A673 (cell line): ENCODE measurements at regions not wholly inside any gene's neighbourhood (a gene's known extent, or its start where the extent isn't known, plus 50 kb on each side); places are given as distances from the start of the nearest gene placed in this dataset.

Experiments
- BruUV-seq: library from RNA; stranded (reverse); fragments of 400-500 nt; replicated peaks from 2 replicates; lab custom pipeline; 2021; lab: Mats Ljungman, UMichigan
- CTCF ChIA-PET: fragments of 300-600 bp; sonication (Branson Sonifier 250); formaldehyde crosslinking; loops from one replicate; lab custom pipeline; 2022; ENCODE audit warnings: antibody characterized with exemption; lab: Charles Lee
- POLR2A ChIA-PET: fragments of 300-600 bp; sonication (Branson Sonifier 250); formaldehyde crosslinking; loops from one replicate; lab custom pipeline; 2022; ENCODE audit warnings: antibody characterized with exemption; ENCODE audit not compliant: low non-redundant PET; lab: Charles Lee
- DNase-seq: peaks from one replicate; pipeline ENCODE4 v3.0.0-alpha.2; 2015; ENCODE audit warnings: low spot score
- H3K27ac ChIP-seq: fragments of 200-600 bp; sonication (generic); 2 replicates; pipeline ENCODE4 v1.5.1; 2016; ENCODE audit warnings: mixed run types, low read depth, mild to moderate bottlenecking, mixed read lengths, antibody characterized with exemption, low read length; ENCODE audit not compliant: poor library complexity, severe bottlenecking
- H3K27me3 ChIP-seq: fragments of 200-600 bp; sonication (generic); replicated peaks from 2 replicates; pipeline ENCODE4 v1.6.1; 2017; ENCODE audit warnings: mixed run types, low read depth, mild to moderate bottlenecking, mixed read lengths, antibody characterized with exemption, low read length; ENCODE audit not compliant: insufficient read depth, poor library complexity
- H3K36me3 ChIP-seq: fragments of 200-600 bp; sonication (generic); 2 replicates; pipeline ENCODE4 v1.6.1; 2016; ENCODE audit warnings: mixed run types, mild to moderate bottlenecking, mixed read lengths, antibody characterized with exemption, low read length; ENCODE audit not compliant: insufficient read depth, poor library complexity, severe bottlenecking
- H3K4me1 ChIP-seq: fragments of 200-600 bp; sonication (generic); 2 replicates; pipeline ENCODE4 v1.6.1; 2017; ENCODE audit warnings: mixed run types, mild to moderate bottlenecking, mixed read lengths, antibody characterized with exemption, low read length; ENCODE audit not compliant: insufficient read depth, poor library complexity, severe bottlenecking
- H3K4me3 ChIP-seq: fragments of 200-600 bp; sonication (generic); 2 replicates; pipeline ENCODE4 v1.5.1; 2016; ENCODE audit warnings: low read depth, mixed run types, mild to moderate bottlenecking, mixed read lengths, low read length; ENCODE audit not compliant: poor library complexity, severe bottlenecking
- H3K9me3 ChIP-seq: fragments of 200-600 bp; sonication (generic); 2 replicates; pipeline ENCODE4 v1.6.1; 2016; ENCODE audit warnings: mixed run types, low read depth, mild to moderate bottlenecking, mixed read lengths, antibody characterized with exemption, low read length; ENCODE audit not compliant: poor library complexity, severe bottlenecking
- EZH2 ChIP-seq: fragments of 200-600 bp; sonication (generic); IDR thresholded peaks from 2 replicates; pipeline ENCODE4 v1.6.1; 2017; ENCODE audit warnings: borderline replicate concordance, low read depth, mild to moderate bottlenecking, mixed read lengths, antibody characterized with exemption, low read length; ENCODE audit not compliant: poor library complexity, severe bottlenecking
- intact Hi-C: fragments of 100-400 bp; cut with micrococcal nuclease; formaldehyde crosslinking; loops from one replicate; pipeline ENCODE4 v1.10.0; 2022; ENCODE audit not compliant: unreplicated experiment
- TF ChIP-seq, protein P1 (sequence below): fragments of 300-800, 200-600 bp; sonication (generic); conservative IDR thresholded peaks from 2 replicates; pipeline ENCODE4 v1.5.1; 2017; ENCODE audit warnings: low read depth, mild to moderate bottlenecking, antibody characterized with exemption, low read length, moderate library complexity, mixed read lengths

- BruUV-seq = no TSS peak
- intact Hi-C loops = no loop called here
- Histone ChIP-seq H3K27ac (no peak overlapping the region), H3K9me3 (no peaks in the 10 kb centered on the region), H3K36me3 (no peaks in the 10 kb centered on the region), H3K27me3 (no peaks in the 10 kb centered on the region), H3K4me3 (no peak overlapping the region), H3K4me1 (no peaks in the 10 kb centered on the region)
- ChIA-PET POLR2A (no interaction called here), CTCF (no interaction called here)
- TF ChIP-seq, protein P1, sequence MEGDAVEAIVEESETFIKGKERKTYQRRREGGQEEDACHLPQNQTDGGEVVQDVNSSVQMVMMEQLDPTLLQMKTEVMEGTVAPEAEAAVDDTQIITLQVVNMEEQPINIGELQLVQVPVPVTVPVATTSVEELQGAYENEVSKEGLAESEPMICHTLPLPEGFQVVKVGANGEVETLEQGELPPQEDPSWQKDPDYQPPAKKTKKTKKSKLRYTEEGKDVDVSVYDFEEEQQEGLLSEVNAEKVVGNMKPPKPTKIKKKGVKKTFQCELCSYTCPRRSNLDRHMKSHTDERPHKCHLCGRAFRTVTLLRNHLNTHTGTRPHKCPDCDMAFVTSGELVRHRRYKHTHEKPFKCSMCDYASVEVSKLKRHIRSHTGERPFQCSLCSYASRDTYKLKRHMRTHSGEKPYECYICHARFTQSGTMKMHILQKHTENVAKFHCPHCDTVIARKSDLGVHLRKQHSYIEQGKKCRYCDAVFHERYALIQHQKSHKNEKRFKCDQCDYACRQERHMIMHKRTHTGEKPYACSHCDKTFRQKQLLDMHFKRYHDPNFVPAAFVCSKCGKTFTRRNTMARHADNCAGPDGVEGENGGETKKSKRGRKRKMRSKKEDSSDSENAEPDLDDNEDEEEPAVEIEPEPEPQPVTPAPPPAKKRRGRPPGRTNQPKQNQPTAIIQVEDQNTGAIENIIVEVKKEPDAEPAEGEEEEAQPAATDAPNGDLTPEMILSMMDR = no peak
- DNase-seq = no peak
Measured at GRCh38 chr1:187645651-187646050, 816.9 kb downstream of the PLA2G4A start.

DNA sequence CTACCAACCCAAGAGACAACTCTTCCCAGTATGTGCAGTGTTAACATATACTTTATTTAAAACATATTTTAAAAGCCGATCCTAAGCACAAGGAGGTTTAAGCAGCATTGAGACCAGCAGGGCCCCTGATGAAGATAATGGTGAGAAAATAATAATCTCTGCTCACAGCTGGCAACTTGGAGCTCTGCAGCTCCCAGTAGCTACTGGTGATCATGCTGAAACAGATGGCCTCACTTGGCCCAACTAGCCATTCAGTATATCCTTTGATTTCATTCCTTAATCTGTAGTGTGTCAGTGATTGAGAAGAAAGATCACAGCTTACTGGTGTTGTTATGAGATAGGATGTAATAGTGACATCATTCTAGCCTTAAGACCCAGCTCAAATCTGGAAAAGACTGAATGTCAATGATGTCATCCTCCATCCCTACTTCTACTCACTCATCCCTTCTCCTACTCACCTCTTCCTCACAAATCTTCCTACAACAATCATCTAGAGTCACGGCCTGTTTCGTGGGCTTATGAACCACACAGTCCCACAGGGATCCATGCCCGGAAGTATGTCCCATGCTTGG, 817.9 kb downstream of the PLA2G4A start:
- no peaks in the 10 kb centered on the region for H3K36me3 ChIP-seq
- no peaks in the 10 kb centered on the region for H3K27me3 ChIP-seq
- H3K4me1 ChIP-seq = no peaks in the 10 kb centered on the region
- no peak overlapping the region for H3K27ac ChIP-seq
- CTCF ChIA-PET = no interaction called here
- TF ChIP-seq EZH2 = no peak
- TF ChIP-seq, protein P1 = no peak
- POLR2A ChIA-PET = no interaction called here
- intact Hi-C loops = no loop called here
- DNase-seq = no peak
- no TSS peak for BruUV-seq
- no peaks in the 10 kb centered on the region for H3K9me3 ChIP-seq
- no peak overlapping the region for H3K4me3 ChIP-seq

DNA sequence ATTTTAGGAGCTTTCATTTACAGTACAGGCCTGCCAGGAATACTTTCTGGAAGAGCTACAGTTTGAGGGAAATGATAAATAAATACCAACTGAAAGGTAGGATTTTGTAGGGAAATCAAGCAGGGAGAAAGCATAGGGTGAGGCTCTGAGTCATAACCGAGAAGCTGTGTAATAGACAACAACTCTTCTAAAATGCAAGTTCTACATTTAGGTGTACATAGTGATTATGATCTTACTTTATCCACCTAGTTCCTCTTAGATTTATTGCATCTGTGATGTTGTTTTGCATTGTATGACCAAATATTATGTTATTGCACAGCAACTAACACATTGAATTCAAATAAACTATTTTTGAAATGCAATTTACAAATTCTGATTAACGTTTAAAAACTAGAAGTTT, 819.3 kb downstream of the PLA2G4A start:
- no TSS peak for BruUV-seq
- Histone ChIP-seq H3K9me3 (no peaks in the 10 kb centered on the region), H3K36me3 (no peaks in the 10 kb centered on the region), H3K27ac (no peak overlapping the region), H3K4me1 (no peaks in the 10 kb centered on the region), H3K27me3 (no peaks in the 10 kb centered on the region), H3K4me3 (no peak overlapping the region)
- ChIA-PET CTCF (interaction anchor here (0.6 kb wide), 1 partner anchor 144 kb away, joined by 4 read pairs; no protein-coding TSS in a partner anchor), POLR2A (no interaction called here)
- DNase-seq = no peak
- intact Hi-C loops = no loop called here
- TF ChIP-seq EZH2 = no peak
- TF ChIP-seq, protein P1 = no peak
